Astrocyte of the hippocampus (primary cell): ENCODE measurements at regions not wholly inside any gene's neighbourhood (a gene's known extent, or its start where the extent isn't known, plus 50 kb on each side); places are given as distances from the start of the nearest gene placed in this dataset.

Source experiments
- DNase-seq: peaks from one replicate; pipeline ENCODE4 v3.0.0; 2011; ENCODE audit warnings: low read depth, low spot score

DNA sequence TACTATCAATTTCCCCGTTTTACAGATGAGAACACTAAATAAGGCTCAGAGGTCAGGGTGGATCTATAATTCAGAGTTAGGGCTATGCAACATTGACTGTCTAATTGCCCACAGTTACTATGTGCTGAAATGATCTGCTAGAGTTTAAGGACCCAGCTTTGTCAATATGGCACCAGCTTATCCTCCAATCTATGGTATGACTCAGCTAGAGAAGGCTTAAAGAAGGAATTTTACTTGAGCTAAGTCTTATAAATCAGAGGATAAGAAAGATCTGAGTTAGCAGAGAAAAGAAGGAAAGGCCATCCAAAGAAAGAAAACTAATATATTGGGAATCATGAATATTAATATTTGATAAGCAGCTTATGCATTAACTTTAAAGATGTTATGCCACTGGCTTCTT lies 78.1 kb downstream of the ASB9 start:
- DNase-seq: no peak

DNA sequence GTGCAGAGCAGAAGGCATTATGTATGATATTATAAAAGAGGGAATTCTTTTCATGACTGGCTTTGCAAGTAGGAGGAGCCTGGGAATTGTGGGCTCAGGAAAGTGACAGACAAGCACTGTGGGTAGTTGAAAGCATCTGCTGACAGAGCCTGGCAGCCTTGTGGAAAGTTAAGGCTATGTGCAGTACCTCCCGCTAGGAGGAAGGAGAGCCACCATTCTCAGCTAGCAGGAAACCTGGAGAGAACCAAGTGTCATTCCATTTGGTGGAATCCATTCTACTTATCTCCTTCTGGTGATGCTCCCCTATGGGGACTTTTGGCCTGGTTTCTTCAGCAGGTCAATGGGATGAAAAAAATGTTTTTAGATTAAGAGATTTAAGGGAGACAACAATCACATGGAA lies 81.8 kb downstream of the ASB9 start:
- no peak for DNase-seq

DNA sequence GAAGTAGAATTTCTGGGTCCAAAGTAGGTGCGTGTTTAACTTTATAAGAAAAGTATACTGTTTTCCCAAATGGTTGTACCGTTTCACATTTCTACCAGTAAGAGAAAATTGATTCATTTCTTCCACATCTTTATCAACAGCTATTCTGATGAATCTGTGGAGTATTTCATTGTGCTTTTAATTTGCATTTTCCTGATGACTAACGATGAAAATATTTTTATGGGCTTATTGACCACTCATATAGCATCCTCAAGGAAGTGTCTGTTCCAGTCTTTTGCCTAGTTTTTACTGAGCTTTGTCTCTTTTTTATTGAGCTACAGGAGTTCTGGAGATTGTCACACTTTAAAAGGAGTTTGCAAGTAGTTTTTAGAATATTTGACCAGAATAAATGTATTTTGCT lies 92.6 kb downstream of the ASB9 start:
- no peak for DNase-seq

DNA sequence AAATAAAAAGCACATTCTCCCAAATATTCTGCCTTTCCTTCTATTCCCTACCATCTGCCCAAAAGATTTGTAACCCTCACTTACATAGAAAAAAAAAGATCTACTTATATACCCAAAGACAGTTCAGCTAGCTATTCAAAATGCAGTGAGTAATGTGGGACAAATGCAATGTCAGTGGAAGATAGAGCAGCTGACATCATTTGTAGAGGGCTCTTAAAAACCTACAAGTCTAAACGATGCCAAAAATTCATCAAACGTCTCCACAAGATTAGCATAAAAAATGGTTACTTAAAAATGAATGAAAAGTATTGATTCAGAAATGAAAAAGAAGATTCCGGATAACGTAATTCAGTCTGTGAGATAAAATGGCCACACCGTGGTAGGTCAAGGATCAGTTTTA lies 96.5 kb downstream of the ASB9 start:
- DNase-seq: peak; percentile 50

DNA sequence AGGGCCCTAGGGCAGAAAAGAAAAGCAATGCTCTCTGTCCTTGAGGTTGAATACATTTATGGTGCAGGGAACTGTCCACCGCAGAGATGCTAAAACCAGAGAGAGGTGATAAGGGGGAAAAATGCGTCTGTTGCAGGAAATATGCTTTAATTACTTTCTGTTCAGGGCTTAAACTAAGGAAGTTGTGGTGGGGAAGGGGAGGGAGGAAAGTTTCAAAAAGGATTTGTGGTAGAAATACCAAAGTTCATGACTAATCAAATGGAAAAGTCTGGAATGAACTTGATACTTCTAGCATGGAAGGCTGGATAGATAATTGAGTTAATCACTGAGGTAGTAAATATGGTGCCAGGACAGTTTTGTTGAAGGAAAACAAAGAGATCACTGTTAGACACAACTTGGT lies 99.0 kb downstream of the ASB9 start:
- peak; percentile 67 for DNase-seq

DNA sequence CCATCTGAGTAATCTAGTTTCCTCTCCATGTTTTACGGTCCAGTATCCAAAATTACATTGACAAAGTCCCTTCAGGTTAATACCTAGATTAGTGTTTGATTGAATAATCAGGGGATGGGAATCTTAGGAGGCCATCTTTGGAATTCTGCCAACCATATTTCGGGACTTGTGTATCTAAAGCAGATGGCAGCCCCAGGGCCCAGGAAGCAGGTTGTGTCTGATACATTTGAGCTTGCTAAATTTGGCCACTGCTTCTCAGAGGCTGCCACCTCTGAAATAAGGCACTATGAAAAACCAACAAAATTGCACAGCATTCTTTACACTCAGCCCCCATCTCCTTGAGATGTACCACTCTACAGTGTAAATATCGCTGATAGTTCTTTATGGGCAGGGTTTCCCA lies 102.1 kb downstream of the ASB9 start:
- no peak for DNase-seq

DNA sequence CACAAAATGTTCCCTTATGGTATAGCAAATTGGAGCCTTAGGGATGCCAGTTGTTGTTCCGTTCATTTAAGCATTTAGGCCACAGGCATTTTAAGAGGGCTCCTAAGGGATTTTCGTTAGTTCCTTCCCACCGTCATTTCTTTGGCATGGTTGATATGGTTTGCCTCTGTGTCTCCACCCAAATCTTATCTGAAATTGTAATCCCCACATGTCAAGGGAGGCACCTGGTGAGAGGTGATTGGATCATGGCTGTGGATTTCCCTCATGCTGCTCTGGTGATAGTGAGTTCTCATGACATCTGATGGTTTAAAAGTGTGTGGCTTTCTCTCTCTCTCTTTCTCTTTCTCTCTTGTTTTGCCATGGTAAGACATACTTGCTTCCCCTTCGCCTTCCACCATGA lies 104.1 kb downstream of the ASB9 start:
- no peak for DNase-seq

DNA sequence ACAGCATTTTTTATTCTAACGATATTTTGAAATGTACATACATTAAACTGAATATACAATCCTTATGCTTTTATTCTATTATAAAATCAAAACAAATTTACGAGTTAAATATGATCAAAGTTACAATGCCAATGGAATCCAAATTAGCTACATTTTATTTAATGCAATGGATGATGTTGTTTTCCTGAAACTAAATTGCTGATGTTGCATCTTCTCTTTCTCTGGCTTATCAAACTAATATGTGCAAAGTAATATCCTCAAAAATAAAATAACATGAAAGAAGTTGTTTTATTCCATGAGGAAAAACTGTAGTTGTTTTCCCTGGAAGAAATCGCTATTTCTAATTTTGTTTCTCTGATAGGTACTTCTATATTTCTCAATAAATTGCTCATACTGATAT lies 106.8 kb downstream of the ASB9 start:
- DNase-seq: no peak

DNA sequence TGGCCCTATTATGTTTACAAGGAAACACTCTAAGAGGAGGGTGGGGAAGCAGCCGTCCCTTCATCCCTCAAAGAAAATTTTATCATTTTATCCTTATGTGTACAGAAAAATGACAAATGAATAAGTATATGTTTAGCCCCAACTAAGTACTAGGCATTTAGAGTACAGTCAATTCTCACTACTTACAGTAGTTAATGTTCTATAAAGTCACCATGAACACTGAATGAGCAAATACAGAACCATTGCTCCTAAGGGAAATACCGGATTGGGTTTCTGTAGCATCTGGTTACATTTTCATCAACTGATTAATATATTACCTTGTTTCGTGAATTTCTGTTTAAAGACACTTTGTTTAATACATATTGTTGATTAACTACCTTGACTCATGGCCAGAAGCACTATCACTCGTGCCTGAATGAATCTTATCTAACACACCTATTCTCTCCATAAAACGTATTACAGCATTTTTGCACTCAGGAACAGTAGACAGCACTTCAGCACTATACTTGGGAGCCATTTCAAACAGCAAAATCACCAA lies 109.3 kb downstream of the ASB9 start:
- DNase-seq: no peak

DNA sequence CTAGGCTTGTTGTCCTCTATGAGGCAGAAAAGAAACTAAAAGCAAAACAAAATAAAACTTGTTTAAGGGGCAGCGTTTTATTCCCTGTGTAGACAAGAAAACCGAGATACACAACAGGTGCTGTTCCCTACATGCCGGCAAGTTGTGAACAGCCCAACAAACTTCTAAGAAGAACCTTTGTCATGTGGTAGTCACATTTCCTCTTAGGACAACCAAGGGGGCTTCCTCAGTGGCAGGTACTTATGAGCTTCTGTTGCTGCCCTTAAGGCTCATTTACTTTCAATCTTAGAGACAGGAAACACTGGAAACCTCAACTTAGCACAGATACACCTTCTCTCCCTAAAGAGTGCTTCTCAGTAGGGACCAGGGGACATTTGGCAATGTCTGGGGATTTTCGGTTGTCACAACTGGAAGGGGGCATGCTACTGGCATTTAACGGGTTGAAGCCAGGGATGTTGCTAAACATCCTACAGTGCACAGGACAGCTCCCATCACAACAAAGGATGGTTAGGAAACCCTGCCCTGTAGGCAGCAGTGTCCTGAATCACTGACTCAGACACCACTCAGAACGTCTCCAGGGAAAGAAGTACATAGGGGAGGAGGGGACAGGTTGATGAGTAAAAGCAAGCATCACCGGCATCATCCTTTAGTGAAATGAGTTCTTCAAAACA lies 111.0 kb downstream of the ASB9 start:
- no peak for DNase-seq

DNA sequence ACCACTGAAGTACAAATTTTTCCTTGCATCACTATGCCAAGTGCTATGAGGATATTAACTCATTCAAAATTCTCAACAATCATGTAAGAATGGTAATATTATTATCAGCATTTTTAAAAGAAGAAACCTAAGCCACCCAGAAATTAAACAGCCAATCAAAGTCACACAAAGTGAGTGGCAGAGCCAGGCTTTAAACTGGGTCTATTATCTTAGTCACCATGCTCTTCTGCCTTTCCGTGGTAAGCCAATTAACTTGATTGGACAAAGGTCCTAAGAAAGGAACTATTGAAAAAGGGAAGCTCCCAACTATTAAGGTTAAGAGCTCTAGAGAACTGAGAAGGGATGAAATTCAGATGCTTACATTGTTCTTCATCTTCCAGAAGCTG lies 111.5 kb downstream of the ASB9 start:
- no peak for DNase-seq

DNA sequence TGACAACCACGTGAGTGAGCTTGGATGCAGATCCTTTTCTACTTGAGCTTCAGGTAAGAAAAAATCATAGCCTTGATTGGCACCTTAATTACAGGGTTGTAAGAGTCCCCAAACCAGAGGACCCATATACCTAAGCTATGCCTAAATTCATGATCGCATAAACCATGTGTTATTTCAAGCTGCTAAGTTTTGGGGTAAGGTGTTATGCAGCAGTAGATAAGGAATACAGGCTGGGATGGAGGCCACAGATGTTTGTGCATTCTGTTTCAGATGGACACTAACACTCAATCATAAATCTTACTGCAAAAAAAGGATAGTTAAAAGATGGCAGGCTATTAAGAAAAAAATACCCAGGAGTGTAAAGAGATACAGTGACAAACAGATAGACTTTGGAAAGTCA lies 112.3 kb downstream of the ASB9 start:
- no peak for DNase-seq

DNA sequence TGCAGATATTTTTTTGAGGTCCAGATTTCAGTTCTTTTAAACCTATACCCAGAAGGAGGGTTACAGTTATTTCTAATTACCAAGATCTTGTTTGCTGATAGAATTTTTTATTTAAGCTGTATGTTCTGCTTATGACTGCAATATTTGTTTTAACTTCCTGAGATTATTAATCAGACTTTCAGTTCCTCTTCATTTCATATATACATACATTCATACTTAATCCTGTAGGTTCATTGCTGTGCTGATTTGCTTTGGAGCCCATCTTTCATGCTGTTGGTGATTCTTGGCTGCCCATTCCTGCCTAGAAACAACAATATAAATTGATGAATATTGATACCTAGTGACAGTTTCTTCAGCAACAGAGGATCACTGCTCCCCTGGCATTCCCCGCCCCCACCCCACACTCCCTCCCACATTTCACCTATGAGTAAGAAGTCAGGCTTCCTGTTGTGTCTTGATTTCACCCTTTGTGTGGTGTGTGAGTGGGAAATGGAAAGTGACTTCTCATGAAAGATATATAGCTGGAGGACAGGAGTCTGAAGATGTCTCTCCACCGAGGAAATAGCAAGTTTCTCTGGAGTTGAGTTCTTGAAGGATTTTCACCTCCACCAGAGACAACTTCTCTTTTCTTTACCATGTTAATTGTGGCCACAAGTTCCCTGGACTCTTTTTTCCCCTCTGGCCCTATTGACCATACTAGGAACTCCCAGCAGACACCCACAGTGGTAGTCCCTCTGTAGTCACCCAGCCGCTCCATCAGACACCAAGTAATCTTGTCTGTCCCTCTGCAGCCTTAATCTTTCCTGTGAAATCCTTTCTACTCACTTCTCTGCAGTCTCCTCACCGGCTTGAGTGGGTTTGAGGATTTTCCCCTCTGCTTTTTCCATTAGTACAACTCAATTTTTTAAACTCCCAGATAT lies 118.4 kb downstream of the ASB9 start:
- DNase-seq: no peak

DNA sequence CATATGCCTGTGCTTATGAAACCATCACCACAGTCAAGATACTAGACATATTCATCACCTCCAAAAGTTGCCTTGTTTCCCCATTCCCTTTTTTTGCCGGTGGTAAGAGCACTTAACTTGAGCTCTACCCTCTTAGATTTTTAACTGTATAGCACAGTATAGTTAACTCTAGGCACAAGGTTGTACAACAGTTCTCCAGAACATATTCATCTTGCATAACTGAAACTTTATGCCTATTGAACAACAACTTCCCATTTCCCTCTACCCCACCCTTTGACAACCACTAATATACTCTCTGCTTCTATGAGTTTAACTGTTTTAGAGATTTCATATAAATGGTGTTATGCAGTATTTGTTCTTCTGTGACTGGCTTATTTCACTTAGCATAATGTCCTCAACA lies 119.3 kb downstream of the ASB9 start:
- no peak for DNase-seq

DNA sequence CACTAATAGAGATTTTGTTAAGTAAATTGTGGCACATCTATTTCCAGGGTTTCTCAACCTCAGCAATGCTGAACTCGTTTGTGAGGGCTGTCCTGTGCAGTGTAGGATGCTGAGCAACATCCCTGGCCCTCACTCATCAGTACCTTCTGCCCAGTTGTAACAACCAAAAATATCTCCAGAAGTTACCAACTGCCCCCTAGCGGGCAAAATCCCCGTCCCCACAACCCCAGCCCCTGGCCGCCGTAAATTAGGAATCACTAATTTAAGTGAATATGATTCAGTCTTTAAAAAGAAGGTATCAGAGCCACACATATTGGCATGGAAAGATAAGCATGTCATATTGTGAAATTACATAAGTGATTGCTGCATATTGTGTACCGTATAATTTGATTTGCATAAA lies 123.4 kb downstream of the ASB9 start:
- DNase-seq: no peak

DNA sequence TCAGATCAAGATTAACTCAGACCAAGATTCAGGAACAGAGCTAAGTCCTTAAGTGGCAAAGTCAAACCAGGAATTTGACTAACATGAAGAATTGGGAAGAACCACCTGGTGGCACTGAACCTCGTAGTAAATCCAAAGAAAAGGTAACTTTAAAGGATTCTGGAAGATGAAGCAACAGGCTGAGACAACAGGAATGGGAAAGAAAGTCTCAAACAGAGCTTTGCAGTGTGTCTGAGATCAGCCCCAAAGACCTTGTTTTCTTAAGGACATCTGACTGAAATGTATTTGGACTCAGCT lies 126.1 kb downstream of the ASB9 start:
- no peak for DNase-seq

DNA sequence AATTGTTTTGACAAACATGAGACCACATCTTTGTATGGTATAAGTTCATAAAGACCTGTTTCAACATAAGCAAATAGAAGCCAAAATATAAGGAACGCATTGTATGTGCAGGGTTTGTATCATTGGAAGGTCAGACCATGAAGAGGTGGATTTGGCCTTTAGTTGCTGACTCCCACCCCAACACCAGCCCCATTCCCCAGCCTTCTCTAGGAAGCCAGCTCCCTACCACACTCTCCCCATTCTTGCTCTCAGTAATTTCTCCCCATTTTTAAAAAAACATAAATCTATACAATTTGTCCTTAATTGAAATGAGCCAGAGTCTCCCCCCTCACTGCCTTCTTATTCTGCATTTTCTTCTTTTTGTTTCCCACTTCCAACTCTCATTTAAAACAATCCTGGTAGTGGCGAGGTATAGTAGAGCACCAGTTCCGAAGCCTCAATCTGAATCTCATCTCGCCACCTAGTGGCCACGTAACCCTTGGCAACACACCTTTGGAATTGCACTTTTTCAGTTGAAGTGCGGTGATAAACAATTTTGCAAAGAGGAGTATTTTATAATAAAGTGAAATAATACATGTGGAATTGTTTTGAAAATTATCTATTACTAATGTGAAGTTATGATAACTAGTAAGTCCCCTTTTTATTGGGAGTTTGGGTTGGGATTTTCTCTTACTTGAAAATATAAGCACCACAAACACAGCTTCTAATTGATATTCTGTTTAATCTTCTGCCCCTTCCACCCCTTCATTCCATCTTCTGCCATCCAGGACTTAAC lies 126.6 kb downstream of the ASB9 start:
- peak; percentile 74 for DNase-seq

DNA sequence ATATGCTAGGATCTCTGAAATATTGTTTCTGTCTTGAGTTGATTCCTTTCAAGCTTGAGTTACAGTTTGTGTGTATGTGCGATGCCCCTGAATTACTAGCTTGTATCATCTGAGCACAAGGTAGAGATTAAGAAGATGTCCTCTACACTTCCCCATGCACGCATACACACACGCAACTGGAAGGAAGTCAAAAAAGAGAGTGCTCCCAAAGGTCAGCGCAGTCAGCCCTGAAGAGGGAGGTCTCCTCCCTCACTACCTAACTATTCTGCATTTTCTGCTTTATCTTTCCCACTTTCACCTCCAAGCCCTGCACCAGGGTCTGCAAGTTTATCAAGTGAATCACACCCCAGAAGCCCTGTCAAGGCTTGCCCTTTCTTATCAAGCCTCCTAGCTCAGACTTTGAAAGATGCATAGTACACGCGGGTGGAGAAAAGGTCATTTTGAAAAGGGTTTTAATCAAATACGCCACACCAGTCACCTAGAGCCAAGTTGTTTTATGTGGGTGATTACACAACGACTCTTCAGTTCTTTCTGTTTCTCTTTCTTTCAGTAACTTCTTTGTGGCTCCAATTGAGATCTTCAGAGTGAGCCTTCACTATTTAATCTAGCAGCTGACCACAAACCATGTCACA lies 127.7 kb downstream of the ASB9 start:
- DNase-seq: peak; percentile 65

DNA sequence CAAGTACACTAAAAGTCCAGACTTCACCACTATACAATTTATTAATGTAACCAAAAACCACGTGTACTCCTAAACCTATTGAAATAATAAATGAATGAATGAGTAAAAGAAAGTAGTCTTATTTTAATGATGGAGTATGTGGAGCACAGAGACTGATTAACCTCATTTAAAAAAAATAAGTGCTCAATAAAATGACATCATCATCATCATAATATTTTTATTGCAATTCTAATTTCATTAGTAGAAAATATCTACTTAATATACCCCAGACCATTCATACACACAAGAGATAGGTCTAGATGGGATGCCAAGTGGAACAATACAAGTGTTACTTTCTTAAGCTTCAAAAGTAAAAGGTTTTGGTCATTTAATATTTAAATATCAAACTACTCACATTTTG lies 133.1 kb downstream of the ASB9 start:
- no peak for DNase-seq

DNA sequence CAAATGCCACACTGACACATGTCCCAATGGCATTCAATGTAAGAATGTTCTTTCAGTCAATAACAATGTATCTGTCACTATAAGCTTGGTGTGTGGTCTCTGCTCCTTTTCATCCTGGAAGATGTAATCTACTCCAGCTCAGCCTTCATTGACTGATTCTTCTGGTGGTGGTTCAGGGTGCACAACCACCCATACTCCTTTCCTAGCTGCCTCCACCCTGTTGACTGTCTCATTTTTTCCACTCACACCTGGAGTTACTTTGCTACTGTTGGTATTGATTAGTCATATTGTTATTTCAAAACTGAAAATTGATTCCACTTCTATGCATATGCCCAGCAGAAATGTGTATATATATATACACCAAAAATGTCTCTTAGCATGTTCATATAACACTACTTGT lies 140.5 kb downstream of the ASB9 start:
- no peak for DNase-seq

DNA sequence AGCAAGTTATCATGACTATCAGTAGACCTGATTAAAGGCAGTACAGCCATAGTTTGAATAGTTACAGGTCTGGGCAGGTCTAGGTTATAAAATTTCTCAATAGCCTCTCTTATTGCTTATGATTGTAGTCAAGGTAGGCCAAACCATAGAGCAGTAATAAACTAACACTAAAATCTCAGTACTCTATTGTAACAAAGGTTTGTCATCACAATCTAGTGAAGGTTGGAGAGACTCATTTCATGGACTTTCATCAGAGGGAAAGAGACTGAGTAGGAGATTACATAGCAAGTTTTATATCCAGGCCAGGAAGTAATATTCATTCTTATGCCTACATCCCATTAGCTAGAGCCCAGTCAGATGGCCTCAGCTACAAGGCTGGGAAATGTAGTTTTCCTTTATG lies 141.0 kb downstream of the ASB9 start:
- no peak for DNase-seq

DNA sequence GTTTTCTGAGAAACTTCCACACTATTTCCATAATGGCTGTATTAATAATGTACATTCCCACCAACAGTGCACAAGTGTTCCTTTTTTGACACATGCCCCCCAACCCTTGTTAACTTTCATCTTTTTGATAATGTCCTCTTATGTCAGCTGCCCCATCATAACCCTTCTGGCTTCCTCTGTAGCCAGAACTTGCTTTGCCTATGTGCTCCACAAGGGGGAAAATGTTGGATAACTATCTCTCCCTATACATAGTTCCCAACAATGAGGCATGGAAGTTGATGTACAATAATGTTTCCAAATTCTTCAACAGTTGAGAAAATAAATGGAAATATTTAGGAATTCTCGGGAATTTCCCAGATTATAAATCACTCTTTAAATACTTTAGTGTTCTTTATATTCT lies 142.9 kb downstream of the ASB9 start:
- no peak for DNase-seq
